ENCODE measurements at regions not wholly inside any gene's neighbourhood (a gene's known extent, or its start where the extent isn't known, plus 50 kb on each side); places are given as distances from the start of the nearest gene placed in this dataset.

- no peak overlapping the region for H3K4me3 ChIP-seq
- no peak for DNase-seq (ENCODE audit: extremely low spot score)
- no peak overlapping the region for H3K27ac ChIP-seq (replicated peaks in 1 of 4)
- WGBS = 89% methylated on average over 1 of the region's 1 CpG
- TF ChIP-seq CTCF (IDR thresholded peaks at IDR 0.05) (no peak), EP300 (IDR thresholded peaks at IDR 0.05) (no peak)
- intact Hi-C loops (cut with DNase I) = no loop called here
- peaks cover 3 to 6% (median 3%) of the 10 kb centered on the region in 4 donors for H3K4me1 ChIP-seq
- H3K9me3 ChIP-seq = no peaks in the 10 kb centered on the region
- H3K27me3 ChIP-seq = no peaks in the 10 kb centered on the region
- no peaks in the 10 kb centered on the region for H3K36me3 ChIP-seq
Observed at GRCh38 chr7:68717176-68717575, 881.1 kb upstream of the AUTS2 start.

GRCh38 chr7:68718097-68718551 is 880.2 kb upstream of the AUTS2 start:
- 16% methylated on average over 1 of the region's 1 CpG for WGBS
- intact Hi-C loops (cut with DNase I) = no loop called here
- H3K4me3 ChIP-seq = no peak overlapping the region
- no peaks in the 10 kb centered on the region for H3K36me3 ChIP-seq
- H3K9me3 ChIP-seq = no peaks in the 10 kb centered on the region
- no peaks in the 10 kb centered on the region for H3K27me3 ChIP-seq
- peaks cover 3 to 6% (median 3%) of the 10 kb centered on the region in 4 donors for H3K4me1 ChIP-seq
- no peak overlapping the region for H3K27ac ChIP-seq (replicated peaks in 1 of 4)
- TF ChIP-seq CTCF (IDR thresholded peaks at IDR 0.05) (no peak), POLR2A (IDR thresholded peaks at IDR 0.05; ENCODE audit: low read depth) (no peak), EP300 (IDR thresholded peaks at IDR 0.05) (no peak), POLR2AphosphoS5 (IDR thresholded peaks at IDR 0.05) (no peak)
- DNase-seq (ENCODE audit: extremely low spot score) = no peak

- 92% methylated on average over 5 of the region's 5 CpGs for WGBS
- DNase-seq (ENCODE audit: extremely low spot score) = no peak
- intact Hi-C loops (cut with DNase I) = no loop called here
- H3K27me3 ChIP-seq = no peaks in the 10 kb centered on the region
- peaks cover 3 to 6% (median 3%) of the 10 kb centered on the region in 4 donors for H3K4me1 ChIP-seq
- TF ChIP-seq POLR2AphosphoS5 (IDR thresholded peaks at IDR 0.05) = no peak
- TF ChIP-seq EP300 (IDR thresholded peaks at IDR 0.05) = no peak
- TF ChIP-seq CTCF (IDR thresholded peaks at IDR 0.05) = no peak
- TF ChIP-seq POLR2A (IDR thresholded peaks at IDR 0.05; ENCODE audit: low read depth) = no peak
- no peaks in the 10 kb centered on the region for H3K36me3 ChIP-seq
- no peaks in the 10 kb centered on the region for H3K9me3 ChIP-seq
- H3K27ac ChIP-seq (replicated peaks in 1 of 4) = no peak overlapping the region
- no peak overlapping the region for H3K4me3 ChIP-seq
Observed at GRCh38 chr7:68720697-68721096, 877.6 kb upstream of the AUTS2 start.

- H3K4me1 ChIP-seq = peaks cover 3 to 6% (median 3%) of the 10 kb centered on the region in 4 donors
- DNase-seq (ENCODE audit: extremely low spot score) = no peak
- H3K27ac ChIP-seq (replicated peaks in 1 of 4) = no peak overlapping the region
- no peaks in the 10 kb centered on the region for H3K9me3 ChIP-seq
- no peaks in the 10 kb centered on the region for H3K27me3 ChIP-seq
- intact Hi-C loops (cut with DNase I) = no loop called here
- H3K4me3 ChIP-seq = no peak overlapping the region
- no peak for TF ChIP-seq POLR2AphosphoS5 (IDR thresholded peaks at IDR 0.05)
- TF ChIP-seq EP300 (IDR thresholded peaks at IDR 0.05) = no peak
- TF ChIP-seq CTCF (IDR thresholded peaks at IDR 0.05) = no peak
- no peak for TF ChIP-seq POLR2A (IDR thresholded peaks at IDR 0.05; ENCODE audit: low read depth)
- WGBS = 89% methylated on average over 1 of the region's 1 CpG
- no peaks in the 10 kb centered on the region for H3K36me3 ChIP-seq
Observed at GRCh38 chr7:68722044-68722443, 876.2 kb upstream of the AUTS2 start.

- Histone ChIP-seq H3K9me3 (no peaks in the 10 kb centered on the region), H3K4me1 (no peaks in the 10 kb centered on the region), H3K36me3 (no peaks in the 10 kb centered on the region), H3K27me3 (no peaks in the 10 kb centered on the region), H3K4me3 (no peak overlapping the region), H3K27ac (replicated peaks in 1 of 4) (no peak overlapping the region)
- no peak for TF ChIP-seq CTCF (IDR thresholded peaks at IDR 0.05)
- no peak for TF ChIP-seq POLR2A (IDR thresholded peaks at IDR 0.05; ENCODE audit: low read depth)
- no peak for TF ChIP-seq EP300 (IDR thresholded peaks at IDR 0.05)
- TF ChIP-seq POLR2AphosphoS5 (IDR thresholded peaks at IDR 0.05) = no peak
- no peak for DNase-seq (ENCODE audit: extremely low spot score)
- 82% methylated on average over 6 of the region's 6 CpGs for WGBS
- intact Hi-C loops (cut with DNase I) = no loop called here
Observed at GRCh38 chr7:68724965-68725364, 873.3 kb upstream of the AUTS2 start.

Data from esophagus muscularis mucosa (tissue), 4 donors.